Astrocyte (in vitro differentiated cells and primary cell): ENCODE measurements at regions not wholly inside any gene's neighbourhood (a gene's known extent, or its start where the extent isn't known, plus 50 kb on each side); places are given as distances from the start of the nearest gene placed in this dataset.

Experiments
- EZH2 ChIP-seq: IDR thresholded peaks from 2 replicates; pipeline ENCODE4 v1.6.1; 2012; ENCODE audit warnings: mild to moderate bottlenecking, low read length, inconsistent platforms; ENCODE audit not compliant: insufficient read depth
- TF ChIP-seq, protein P1 (sequence below): IDR thresholded peaks from 2 replicates; pipeline ENCODE4 v1.5.1; 2011; ENCODE audit warnings: low read depth, mild to moderate bottlenecking, inconsistent platforms, low read length, moderate library complexity; ENCODE audit not compliant: insufficient read depth

DNA sequence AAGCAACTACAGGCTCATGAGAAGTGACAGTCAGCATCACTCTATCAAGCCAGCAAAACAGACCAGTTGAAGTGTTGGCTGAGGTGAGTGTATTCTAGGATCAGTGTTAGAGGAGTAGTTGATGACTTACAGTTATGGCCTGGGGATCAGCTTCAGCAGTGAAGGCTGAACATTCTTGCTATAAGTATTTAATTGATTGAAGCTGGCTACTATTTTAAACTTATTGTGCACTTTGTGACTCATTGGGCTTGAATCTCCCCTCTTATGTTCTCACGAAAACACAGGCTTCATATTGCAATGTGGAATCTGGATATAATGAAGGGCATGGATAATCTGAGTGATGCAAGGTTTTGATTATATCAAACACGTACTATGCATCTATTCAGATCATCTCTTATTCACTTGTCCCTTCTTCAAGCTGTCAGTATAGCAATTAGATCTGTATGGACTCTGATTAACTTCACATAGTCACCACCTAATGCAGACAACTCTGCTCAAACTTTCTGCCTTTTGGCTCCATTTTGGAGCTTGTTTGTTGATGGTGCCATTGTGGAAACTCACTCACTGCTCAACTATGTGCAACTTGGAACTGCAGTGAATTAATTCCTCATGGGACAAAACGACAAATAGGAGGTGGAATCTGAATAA lies 309.2 kb downstream of the SLC16A7 start:
- TF ChIP-seq, protein P1, sequence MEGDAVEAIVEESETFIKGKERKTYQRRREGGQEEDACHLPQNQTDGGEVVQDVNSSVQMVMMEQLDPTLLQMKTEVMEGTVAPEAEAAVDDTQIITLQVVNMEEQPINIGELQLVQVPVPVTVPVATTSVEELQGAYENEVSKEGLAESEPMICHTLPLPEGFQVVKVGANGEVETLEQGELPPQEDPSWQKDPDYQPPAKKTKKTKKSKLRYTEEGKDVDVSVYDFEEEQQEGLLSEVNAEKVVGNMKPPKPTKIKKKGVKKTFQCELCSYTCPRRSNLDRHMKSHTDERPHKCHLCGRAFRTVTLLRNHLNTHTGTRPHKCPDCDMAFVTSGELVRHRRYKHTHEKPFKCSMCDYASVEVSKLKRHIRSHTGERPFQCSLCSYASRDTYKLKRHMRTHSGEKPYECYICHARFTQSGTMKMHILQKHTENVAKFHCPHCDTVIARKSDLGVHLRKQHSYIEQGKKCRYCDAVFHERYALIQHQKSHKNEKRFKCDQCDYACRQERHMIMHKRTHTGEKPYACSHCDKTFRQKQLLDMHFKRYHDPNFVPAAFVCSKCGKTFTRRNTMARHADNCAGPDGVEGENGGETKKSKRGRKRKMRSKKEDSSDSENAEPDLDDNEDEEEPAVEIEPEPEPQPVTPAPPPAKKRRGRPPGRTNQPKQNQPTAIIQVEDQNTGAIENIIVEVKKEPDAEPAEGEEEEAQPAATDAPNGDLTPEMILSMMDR: no peak
- no peak for TF ChIP-seq EZH2
